A549 (cell line): ENCODE measurements at regions not wholly inside any gene's neighbourhood (a gene's known extent, or its start where the extent isn't known, plus 50 kb on each side); places are given as distances from the start of the nearest gene placed in this dataset.

ENCODE experiments used
- ATAC-seq, 2 experiments: fragments of 200-7000 bp in 1 of 2; fragments of >200 bp in 1 of 2; cut with Nextera tagmentation in 1 of 2; cut with Tn5 transposase in 1 of 2; 3 replicates each; pipeline versions ENCODE4 v1.8.0 to v1.9.1; 2018 to 2020; ENCODE audit warnings: mild to moderate bottlenecking in 1 of 2, moderate library complexity in 1 of 2
- CTCF ChIA-PET: fragments of 300-600 bp; sonication (Branson Sonifier 250); formaldehyde crosslinking; extraction: SDS; loops from one replicate; lab custom pipeline; 2021; ENCODE audit warnings: antibody characterized with exemption, inconsistent platforms; lab: Yijun Ruan, JAX
- POLR2A ChIA-PET: fragments of 350-600 bp; formaldehyde crosslinking; extraction: SDS; loops from one replicate; lab custom pipeline; 2021; ENCODE audit warnings: antibody characterized with exemption, inconsistent platforms; lab: Yijun Ruan, JAX
- DNase-seq, 2 experiments: peaks; one replicate each; pipeline versions ENCODE4 v3.0.0 to v3.0.0-alpha.2; 2011 to 2016; ENCODE audit warnings: low read depth in 1 of 2, low spot score in 1 of 2
- FAIRE-seq: peaks from 2 replicates; lab custom pipeline; 2011; peaks lifted over from hg19 to GRCh38; lab: Jason Lieb, UNC
- H3K27ac ChIP-seq, 2 experiments: fragments of >200 bp; sonication (Bioruptor Twin); formaldehyde crosslinking; 3 replicates each; pipeline ENCODE4 v1.5.1; 2016 to 2017
- H3K4me1 ChIP-seq: fragments of >200 bp; sonication (Bioruptor Twin); formaldehyde crosslinking; 3 replicates; pipeline ENCODE4 v1.6.1; 2016
- H3K4me2 ChIP-seq: fragments of >200 bp; sonication (Bioruptor Twin); formaldehyde crosslinking; 3 replicates; pipeline ENCODE4 v1.6.1; 2016
- H3K4me3 ChIP-seq: fragments of >200 bp; sonication (Bioruptor Twin); formaldehyde crosslinking; 3 replicates; pipeline ENCODE4 v1.5.1; 2016
- H3K9me3 ChIP-seq: fragments of >200 bp; sonication (Bioruptor Twin); formaldehyde crosslinking; 3 replicates; pipeline ENCODE4 v1.6.1; 2016
- CBX2 ChIP-seq: fragments of 200-600 bp; sonication (generic); IDR thresholded peaks from 2 replicates; pipeline ENCODE4 v1.6.1; 2016; ENCODE audit warnings: low read depth, mild to moderate bottlenecking, borderline replicate concordance
- CBX8 ChIP-seq: fragments of 200-600 bp; sonication (generic); IDR thresholded peaks from 2 replicates; pipeline ENCODE4 v1.6.1; 2016
- FOXS1 ChIP-seq: fragments of 250-450 bp; sonication (Bioruptor Pico); IDR thresholded peaks from 2 replicates; pipeline ENCODE4 v1.5.0; 2020; ENCODE audit warnings: mild to moderate bottlenecking, moderate library complexity
- GATA3 ChIP-seq: IDR thresholded peaks from 2 replicates; pipeline ENCODE4 v1.6.1; 2012; ENCODE audit warnings: borderline replicate concordance
- HOXB5 ChIP-seq: fragments of 250-450 bp; sonication (Bioruptor Pico); IDR thresholded peaks from 2 replicates; pipeline ENCODE4 v1.5.0; 2020; ENCODE audit warnings: mild to moderate bottlenecking, moderate library complexity
- JUN ChIP-seq, 2 experiments: fragments of >200 bp; sonication (Bioruptor Twin); formaldehyde crosslinking; IDR thresholded peaks; 2 replicates in 1 of 2; 3 replicates in 1 of 2; pipeline ENCODE4 v1.6.1; 2016 to 2017
- JUNB ChIP-seq: fragments of >200 bp; sonication (Bioruptor Twin); formaldehyde crosslinking; IDR thresholded peaks from 2 replicates; pipeline ENCODE4 v1.6.1; 2016
- KDM1A ChIP-seq: fragments of 200-600 bp; sonication (generic); IDR thresholded peaks from 2 replicates; pipeline ENCODE4 v1.6.1; 2016; ENCODE audit warnings: low read depth, mild to moderate bottlenecking
- KDM5A ChIP-seq: fragments of 200-600 bp; sonication (generic); IDR thresholded peaks from 2 replicates; pipeline ENCODE4 v1.6.1; 2016; ENCODE audit warnings: antibody characterized with exemption, mild to moderate bottlenecking
- MAFK ChIP-seq: fragments of 450-650 bp; IDR thresholded peaks from 2 replicates; pipeline ENCODE4 v1.6.1; 2014; ENCODE audit not compliant: partially characterized antibody
- MAZ ChIP-seq: fragments of 150-350 bp; IDR thresholded peaks from 2 replicates; pipeline ENCODE4 v1.6.1; 2014; ENCODE audit warnings: antibody characterized with exemption, low read depth, low read length, borderline replicate concordance
- NFE2L2 ChIP-seq: fragments of 150-350 bp; conservative IDR thresholded peaks from 2 replicates; pipeline ENCODE4 v1.6.1; 2014; ENCODE audit warnings: low read length
- POLR2AphosphoS2 ChIP-seq: conservative IDR thresholded peaks from 2 replicates; pipeline ENCODE4 v1.6.1; 2012; ENCODE audit warnings: low read length, improper control_type of control experiment, inconsistent platforms
- RCOR1 ChIP-seq: fragments of 150-350 bp; IDR thresholded peaks from 2 replicates; pipeline ENCODE4 v1.6.1; 2014; ENCODE audit warnings: antibody characterized with exemption, low read length, low read depth
- RFX5 ChIP-seq: fragments of 450-650 bp; IDR thresholded peaks from 2 replicates; pipeline ENCODE4 v1.7.1; 2014; ENCODE audit warnings: antibody characterized with exemption, mild to moderate bottlenecking, moderate library complexity
- SMC3 ChIP-seq: fragments of >200 bp; sonication (Bioruptor Twin); formaldehyde crosslinking; IDR thresholded peaks from 3 replicates; pipeline ENCODE4 v1.6.1; 2018; ENCODE audit warnings: inconsistent platforms
- USF2 ChIP-seq: fragments of 450-650 bp; IDR thresholded peaks from 2 replicates; pipeline ENCODE4 v1.6.1; 2014; ENCODE audit warnings: antibody characterized with exemption
- ZFP36 ChIP-seq: fragments of 450-650 bp; IDR thresholded peaks from 2 replicates; pipeline ENCODE4 v1.6.1; 2014; ENCODE audit warnings: borderline replicate concordance; ENCODE audit not compliant: partially characterized antibody
- ZNF302 ChIP-seq: fragments of 250-450 bp; sonication (Bioruptor Pico); IDR thresholded peaks from 2 replicates; pipeline ENCODE4 v1.9.0; 2021; ENCODE audit warnings: inconsistent platforms, mild to moderate bottlenecking, moderate library complexity
- WGBS: methylation state at CpG from one replicate; pipeline ENCODE4 v1.1.6; 2017; ENCODE audit errors: missing lambda C conversion rate; 5-methylcytosine and 5-hydroxymethylcytosine counted together
- TF ChIP-seq, protein P1 (sequence below): fragments of 250-450 bp; sonication (Bioruptor Pico); IDR thresholded peaks from 2 replicates; pipeline ENCODE4 v1.5.0; 2021; ENCODE audit warnings: mild to moderate bottlenecking, moderate library complexity, borderline replicate concordance
- TF ChIP-seq, protein P2 (sequence below): fragments of >200 bp; sonication (Bioruptor Twin); formaldehyde crosslinking; IDR thresholded peaks from 3 replicates; pipeline ENCODE4 v1.6.1; 2016
- TF ChIP-seq, protein P3 (sequence below): fragments of >200 bp; sonication (Bioruptor Twin); formaldehyde crosslinking; IDR thresholded peaks from 2 replicates; pipeline ENCODE4 v1.6.1; 2016
- TF ChIP-seq, protein P4 (sequence below): fragments of 150-350 bp; IDR thresholded peaks from 2 replicates; pipeline ENCODE4 v1.6.1; 2014; ENCODE audit warnings: low read depth, mild to moderate bottlenecking, low read length
- TF ChIP-seq, protein P5 (sequence below): IDR thresholded peaks from 2 replicates; pipeline ENCODE4 v1.6.1; 2012

DNA sequence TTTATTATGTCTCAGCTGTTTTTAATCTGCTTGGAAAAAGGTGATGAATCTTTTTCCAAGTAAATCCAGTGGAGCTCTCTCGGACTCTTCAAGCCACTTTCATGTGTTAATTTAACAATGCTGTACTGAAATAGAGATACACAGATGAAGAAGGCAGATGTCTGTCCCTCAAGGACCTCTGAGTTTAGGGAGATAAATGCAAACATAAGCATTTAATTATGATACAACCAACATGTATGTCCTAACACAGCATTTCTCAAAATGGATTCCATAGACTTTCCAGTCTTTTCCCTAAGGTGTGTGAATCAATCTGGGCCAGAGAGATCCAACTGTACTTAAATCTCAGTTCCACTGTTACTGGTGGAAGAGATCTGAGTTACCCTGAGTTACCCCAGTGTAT, 262.4 kb downstream of the RND3 start:
- ATAC-seq: no peak
- no peaks in the 10 kb centered on the region for H3K9me3 ChIP-seq
- peaks cover 16% of the 10 kb centered on the region for H3K4me1 ChIP-seq
- POLR2A ChIA-PET: no interaction called here
- DNase-seq: no peak
- FAIRE-seq: no peak
- no peak overlapping the region for H3K4me2 ChIP-seq
- TF ChIP-seq JUN (IDR thresholded peaks at IDR 0.05) (no peak), MAFK (peak; percentile 72)
- TF ChIP-seq, all 56 proteins: peak for 1
- CTCF ChIA-PET: no interaction called here
- WGBS: 64% methylated on average over 1 of the region's 1 CpG
- Histone ChIP-seq H3K27ac (no peak overlapping the region), H3K4me3 (no peak overlapping the region)

DNA sequence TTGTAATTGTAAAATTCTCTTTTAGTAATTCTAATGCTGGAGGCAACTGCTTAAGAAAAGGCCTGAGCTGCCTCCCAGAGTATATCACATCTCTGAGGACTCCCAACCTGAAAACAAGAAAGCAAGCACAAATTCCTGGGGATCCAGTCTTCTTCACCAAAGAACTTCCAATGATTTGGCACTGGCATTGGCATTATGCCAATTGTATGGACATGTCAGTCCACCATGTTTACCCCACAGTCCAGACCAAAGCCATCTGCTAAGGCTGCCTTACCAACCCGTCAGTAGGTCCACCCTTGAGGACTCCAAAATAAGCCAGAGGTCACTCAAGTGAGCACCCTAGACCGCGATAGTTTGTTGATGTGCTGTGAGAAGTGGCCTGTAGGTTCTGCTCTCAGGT, 263.1 kb downstream of the RND3 start:
- Histone ChIP-seq H3K27ac (no peak overlapping the region), H3K4me1 (peaks cover 8% of the 10 kb centered on the region), H3K4me3 (no peak overlapping the region), H3K4me2 (no peak overlapping the region), H3K9me3 (no peaks in the 10 kb centered on the region)
- no peak for TF ChIP-seq JUN (IDR thresholded peaks at IDR 0.05)
- no peak for TF ChIP-seq ZNF302 (CRISPR knock-in tag)
- no peak for TF ChIP-seq FOXS1 (CRISPR knock-in tag)
- TF ChIP-seq RCOR1: no peak
- no peak for TF ChIP-seq CBX2
- TF ChIP-seq, protein P1, sequence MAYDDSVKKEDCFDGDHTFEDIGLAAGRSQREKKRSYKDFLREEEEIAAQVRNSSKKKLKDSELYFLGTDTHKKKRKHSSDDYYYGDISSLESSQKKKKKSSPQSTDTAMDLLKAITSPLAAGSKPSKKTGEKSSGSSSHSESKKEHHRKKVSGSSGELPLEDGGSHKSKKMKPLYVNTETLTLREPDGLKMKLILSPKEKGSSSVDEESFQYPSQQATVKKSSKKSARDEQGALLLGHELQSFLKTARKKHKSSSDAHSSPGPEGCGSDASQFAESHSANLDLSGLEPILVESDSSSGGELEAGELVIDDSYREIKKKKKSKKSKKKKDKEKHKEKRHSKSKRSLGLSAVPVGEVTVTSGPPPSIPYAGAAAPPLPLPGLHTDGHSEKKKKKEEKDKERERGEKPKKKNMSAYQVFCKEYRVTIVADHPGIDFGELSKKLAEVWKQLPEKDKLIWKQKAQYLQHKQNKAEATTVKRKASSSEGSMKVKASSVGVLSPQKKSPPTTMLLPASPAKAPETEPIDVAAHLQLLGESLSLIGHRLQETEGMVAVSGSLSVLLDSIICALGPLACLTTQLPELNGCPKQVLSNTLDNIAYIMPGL (CRISPR knock-in tag): no peak
- no peak for TF ChIP-seq HOXB5 (CRISPR knock-in tag)
- TF ChIP-seq, protein P2, sequence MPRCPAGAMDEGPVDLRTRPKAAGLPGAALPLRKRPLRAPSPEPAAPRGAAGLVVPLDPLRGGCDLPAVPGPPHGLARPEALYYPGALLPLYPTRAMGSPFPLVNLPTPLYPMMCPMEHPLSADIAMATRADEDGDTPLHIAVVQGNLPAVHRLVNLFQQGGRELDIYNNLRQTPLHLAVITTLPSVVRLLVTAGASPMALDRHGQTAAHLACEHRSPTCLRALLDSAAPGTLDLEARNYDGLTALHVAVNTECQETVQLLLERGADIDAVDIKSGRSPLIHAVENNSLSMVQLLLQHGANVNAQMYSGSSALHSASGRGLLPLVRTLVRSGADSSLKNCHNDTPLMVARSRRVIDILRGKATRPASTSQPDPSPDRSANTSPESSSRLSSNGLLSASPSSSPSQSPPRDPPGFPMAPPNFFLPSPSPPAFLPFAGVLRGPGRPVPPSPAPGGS: no peak
- TF ChIP-seq KDM5A: no peak
- no peak for TF ChIP-seq CBX8
- no peak for TF ChIP-seq RFX5
- no peak for TF ChIP-seq KDM1A
- TF ChIP-seq, protein P3, sequence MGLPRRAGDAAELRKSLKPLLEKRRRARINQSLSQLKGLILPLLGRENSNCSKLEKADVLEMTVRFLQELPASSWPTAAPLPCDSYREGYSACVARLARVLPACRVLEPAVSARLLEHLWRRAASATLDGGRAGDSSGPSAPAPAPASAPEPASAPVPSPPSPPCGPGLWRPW: no peak
- TF ChIP-seq JUNB: no peak
- no peak for TF ChIP-seq MAFK
- TF ChIP-seq, protein P4, sequence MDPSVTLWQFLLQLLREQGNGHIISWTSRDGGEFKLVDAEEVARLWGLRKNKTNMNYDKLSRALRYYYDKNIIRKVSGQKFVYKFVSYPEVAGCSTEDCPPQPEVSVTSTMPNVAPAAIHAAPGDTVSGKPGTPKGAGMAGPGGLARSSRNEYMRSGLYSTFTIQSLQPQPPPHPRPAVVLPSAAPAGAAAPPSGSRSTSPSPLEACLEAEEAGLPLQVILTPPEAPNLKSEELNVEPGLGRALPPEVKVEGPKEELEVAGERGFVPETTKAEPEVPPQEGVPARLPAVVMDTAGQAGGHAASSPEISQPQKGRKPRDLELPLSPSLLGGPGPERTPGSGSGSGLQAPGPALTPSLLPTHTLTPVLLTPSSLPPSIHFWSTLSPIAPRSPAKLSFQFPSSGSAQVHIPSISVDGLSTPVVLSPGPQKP: no peak
- no peak for TF ChIP-seq NFE2L2
- no peak for TF ChIP-seq GATA3
- no peak for TF ChIP-seq ZFP36
- no peak for TF ChIP-seq USF2
- FAIRE-seq: no peak
- ChIA-PET CTCF (no interaction called here), POLR2A (no interaction called here)
- no peak for ATAC-seq
- 95% methylated on average over 3 of the region's 3 CpGs for WGBS
- DNase-seq: no peak

- ATAC-seq (no peak), FAIRE-seq (no peak), DNase-seq (no peak)
- Histone ChIP-seq H3K9me3 (no peaks in the 10 kb centered on the region), H3K4me3 (no peak overlapping the region), H3K4me2 (no peak overlapping the region), H3K4me1 (no peaks in the 10 kb centered on the region), H3K27ac (no peak overlapping the region)
- POLR2A ChIA-PET: no interaction called here
- 91% methylated on average over 5 of the region's 5 CpGs for WGBS
- TF ChIP-seq, protein P5, sequence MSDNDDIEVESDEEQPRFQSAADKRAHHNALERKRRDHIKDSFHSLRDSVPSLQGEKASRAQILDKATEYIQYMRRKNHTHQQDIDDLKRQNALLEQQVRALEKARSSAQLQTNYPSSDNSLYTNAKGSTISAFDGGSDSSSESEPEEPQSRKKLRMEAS: no peak
- no peak for TF ChIP-seq POLR2AphosphoS2
- TF ChIP-seq NFE2L2: no peak
- no peak for TF ChIP-seq SMC3
- no peak for TF ChIP-seq MAZ
- CTCF ChIA-PET: no interaction called here
Observed at GRCh38 chr2:150222942-150223341, 264.5 kb downstream of the RND3 start.
